ENCODE measurements at regions not wholly inside any gene's neighbourhood (a gene's known extent, or its start where the extent isn't known, plus 50 kb on each side); places are given as distances from the start of the nearest gene placed in this dataset.

- TF ChIP-seq CTCF (IDR thresholded peaks at IDR 0.05) = no peak
- H3K4me3 ChIP-seq = no peak overlapping the region
- no peaks in the 10 kb centered on the region for H3K36me3 ChIP-seq
- ATAC-seq (no peak), DNase-seq (no peak)
- H3K9me3 ChIP-seq = no peaks in the 10 kb centered on the region
- peaks cover 9% of the 10 kb centered on the region for H3K27me3 ChIP-seq
- no peaks in the 10 kb centered on the region for H3K4me1 ChIP-seq
- H3K27ac ChIP-seq = no peak overlapping the region
- intact Hi-C loops (cut with DNase I) = no loop called here
Observed at GRCh38 chr2:2708575-2709430, 377.7 kb upstream of the MYT1L start.

GRCh38 chr2:2707206-2707991 is 376.3 kb upstream of the MYT1L start:
- Histone ChIP-seq H3K36me3 (no peaks in the 10 kb centered on the region), H3K4me3 (no peak overlapping the region), H3K4me1 (no peaks in the 10 kb centered on the region), H3K9me3 (no peaks in the 10 kb centered on the region), H3K27ac (no peak overlapping the region), H3K27me3 (peaks cover 9% of the 10 kb centered on the region)
- intact Hi-C loops (cut with DNase I) = no loop called here
- DNase-seq (no peak), ATAC-seq (no peak)
- no peak for TF ChIP-seq CTCF (IDR thresholded peaks at IDR 0.05)

GRCh38 chr2:2706306-2706705 is 375.2 kb upstream of the MYT1L start:
- no peak overlapping the region for H3K4me3 ChIP-seq
- no peak for DNase-seq
- no peaks in the 10 kb centered on the region for H3K4me1 ChIP-seq
- H3K27me3 ChIP-seq = peaks cover 9% of the 10 kb centered on the region
- no peaks in the 10 kb centered on the region for H3K9me3 ChIP-seq
- intact Hi-C loops (cut with DNase I) = no loop called here
- H3K36me3 ChIP-seq = no peaks in the 10 kb centered on the region
- no peak overlapping the region for H3K27ac ChIP-seq
- ATAC-seq = no peak
- no peak for TF ChIP-seq CTCF (IDR thresholded peaks at IDR 0.05)

GRCh38 chr2:2705871-2706270 is 374.8 kb upstream of the MYT1L start:
- Histone ChIP-seq H3K4me3 (no peak overlapping the region), H3K4me1 (no peaks in the 10 kb centered on the region), H3K9me3 (no peaks in the 10 kb centered on the region), H3K36me3 (no peaks in the 10 kb centered on the region), H3K27ac (no peak overlapping the region), H3K27me3 (peaks cover 9% of the 10 kb centered on the region)
- TF ChIP-seq CTCF (IDR thresholded peaks at IDR 0.05) = no peak
- ATAC-seq (no peak), DNase-seq (no peak)
- intact Hi-C loops (cut with DNase I) = no loop called here

- no peak for TF ChIP-seq CTCF (IDR thresholded peaks at IDR 0.05)
- no peak for ATAC-seq
- H3K36me3 ChIP-seq = no peaks in the 10 kb centered on the region
- H3K4me1 ChIP-seq = no peaks in the 10 kb centered on the region
- no peak overlapping the region for H3K27ac ChIP-seq
- DNase-seq = no peak
- H3K27me3 ChIP-seq = peaks cover 9% of the 10 kb centered on the region
- no peak overlapping the region for H3K4me3 ChIP-seq
- H3K9me3 ChIP-seq = no peaks in the 10 kb centered on the region
- intact Hi-C loops (cut with DNase I) = no loop called here
Observed at GRCh38 chr2:2704428-2705090, 373.5 kb upstream of the MYT1L start.

Data from upper lobe of right lung (tissue), 1 donor.